Muscle of back (tissue), 3 donors: ENCODE measurements at regions not wholly inside any gene's neighbourhood (a gene's known extent, or its start where the extent isn't known, plus 50 kb on each side); places are given as distances from the start of the nearest gene placed in this dataset.
A peak's percentile ranks its signal among the peaks of the same experiment; 100 is the strongest.
"Not testable (repeated sequence)": the region's sequence is repeated elsewhere in the genome, so short reads cannot be mapped to it uniquely, and the experiment has no call there.

Source experiments
- DNase-seq, 3 donors: peaks; one replicate each; pipeline versions ENCODE4 v3.0.0 to v3.0.0-alpha.2; 2013

- DNase-seq = no peak
These were observed 1927.1 kb upstream of the PCDH7 start for GRCh38 chr4:28792917-28793597.

DNA sequence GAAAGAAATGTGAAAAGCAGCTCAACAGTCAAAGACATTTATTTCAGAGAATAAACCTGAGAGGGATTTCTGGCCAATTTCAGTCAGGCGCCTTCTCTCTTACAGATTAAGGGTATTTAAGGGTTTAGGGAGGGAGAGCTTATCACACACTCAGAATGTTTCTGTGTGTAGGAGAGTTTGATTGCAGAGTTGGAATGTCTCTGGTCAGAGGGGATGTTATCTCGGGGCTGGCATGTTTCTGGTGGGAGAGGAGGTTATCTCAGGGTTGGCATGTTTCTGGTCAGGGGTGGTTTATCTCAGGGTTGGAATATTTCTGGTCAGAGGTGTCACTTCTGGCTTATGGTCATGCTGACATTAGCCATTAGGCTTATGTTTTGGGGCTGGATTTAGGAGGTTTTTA, 1920.5 kb upstream of the PCDH7 start:
- DNase-seq = no peak

GRCh38 chr4:28811025-28811424, 1909.1 kb upstream of the PCDH7 start:
- no peak for DNase-seq

DNA sequence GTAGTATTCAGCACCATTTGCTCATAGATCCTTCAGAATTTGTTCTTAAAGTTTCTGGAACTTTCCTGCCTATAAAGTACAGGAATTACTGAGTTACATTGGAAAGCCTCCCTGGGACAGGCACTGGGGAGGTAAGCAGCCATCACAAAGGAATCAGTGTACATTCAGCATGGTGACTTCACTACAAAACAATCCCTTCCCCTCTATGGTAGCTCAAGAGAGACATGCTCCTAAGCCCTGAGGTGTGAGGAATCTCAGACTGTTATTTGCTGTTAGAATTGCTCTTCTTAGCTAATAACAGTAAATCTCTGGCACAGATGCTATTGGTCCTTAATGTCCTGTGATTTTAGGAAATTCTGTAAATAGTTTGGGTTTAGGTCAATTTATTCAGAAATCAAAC, 1898.0 kb upstream of the PCDH7 start:
- no peak for DNase-seq

DNA sequence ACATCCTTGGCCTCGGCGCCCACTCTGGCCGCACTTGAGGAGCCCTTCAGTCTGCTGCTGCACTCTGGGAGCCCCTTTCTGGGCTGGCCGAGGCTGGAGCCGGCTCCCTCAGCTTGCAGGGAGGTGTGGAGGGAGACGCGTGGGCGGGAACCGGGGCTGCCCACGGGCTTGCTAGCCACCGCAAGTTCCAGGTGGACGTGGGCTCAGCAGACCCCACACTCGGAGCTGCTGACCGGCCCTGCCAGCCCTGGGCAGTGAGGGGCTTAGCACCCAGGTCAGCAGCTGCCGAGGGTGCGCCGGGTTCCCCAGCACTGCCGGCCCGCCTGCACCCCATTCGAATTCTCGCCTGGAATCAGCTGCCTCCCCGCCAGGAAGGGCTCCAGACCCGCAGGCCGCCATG, 1892.3 kb upstream of the PCDH7 start:
- DNase-seq = no peak

- DNase-seq = no peak
These were observed 1888.3 kb upstream of the PCDH7 start for GRCh38 chr4:28831867-28832266.

DNA sequence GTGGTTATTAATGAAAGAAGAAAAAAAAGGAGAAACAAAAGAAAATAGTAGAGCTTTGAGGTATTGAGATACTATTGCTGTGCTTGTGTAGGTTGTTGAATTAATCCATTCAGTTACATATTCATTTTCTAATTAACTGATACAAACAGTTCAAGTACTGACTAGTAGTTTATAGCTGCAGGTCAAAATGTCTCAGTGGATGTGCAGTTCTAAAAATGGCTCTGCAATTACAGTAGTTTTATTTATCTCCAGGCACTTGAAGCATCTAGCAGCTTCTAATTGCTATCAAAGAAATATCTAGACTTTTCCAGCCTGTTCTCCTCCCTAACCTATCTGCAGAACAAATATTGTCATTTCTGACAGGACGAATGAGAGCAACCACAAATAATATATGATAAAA, 1887.7 kb upstream of the PCDH7 start:
- no peak for DNase-seq

DNA sequence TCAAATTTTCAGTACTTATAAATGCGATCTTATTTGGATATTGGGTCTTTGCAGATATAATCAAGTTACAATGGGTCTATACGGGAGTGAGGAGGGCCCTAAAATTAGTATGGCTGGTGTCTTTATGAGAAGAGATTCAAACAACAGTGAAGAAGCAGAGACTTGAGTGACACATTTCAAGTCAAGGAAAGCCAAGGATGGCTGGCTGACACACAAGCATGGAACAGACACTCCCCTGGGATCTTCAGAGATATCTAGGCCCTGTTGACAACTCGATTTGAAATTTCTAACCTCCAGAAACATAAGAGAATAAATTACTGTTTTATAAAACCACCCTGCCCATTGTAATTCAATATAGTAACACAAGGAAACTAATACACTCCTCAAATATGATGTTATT, 1886.0 kb upstream of the PCDH7 start:
- DNase-seq = no peak

- DNase-seq = peak in 2 of 3 donors; percentile 8 to 16
These were observed 1884.7 kb upstream of the PCDH7 start for GRCh38 chr4:28835501-28835900.

DNA sequence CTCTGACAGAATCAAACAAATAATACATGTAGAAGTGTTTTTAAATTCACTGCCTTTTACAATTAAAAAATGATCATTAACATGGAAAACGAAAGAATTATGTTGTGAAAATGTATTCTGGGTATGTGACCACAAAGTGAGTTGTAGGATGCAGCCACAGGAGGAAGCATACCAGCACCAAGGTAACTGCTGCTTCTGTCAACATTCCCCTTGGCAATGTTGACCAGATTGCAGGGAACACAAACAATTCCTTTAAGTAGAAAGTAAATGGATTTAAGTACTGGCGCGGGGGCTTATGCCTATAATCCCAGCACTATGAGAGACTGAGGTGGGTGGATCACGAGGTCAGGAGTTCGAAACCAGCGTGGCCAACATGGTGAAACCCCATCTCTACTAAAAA, 1877.9 kb upstream of the PCDH7 start:
- no peak for DNase-seq

DNA sequence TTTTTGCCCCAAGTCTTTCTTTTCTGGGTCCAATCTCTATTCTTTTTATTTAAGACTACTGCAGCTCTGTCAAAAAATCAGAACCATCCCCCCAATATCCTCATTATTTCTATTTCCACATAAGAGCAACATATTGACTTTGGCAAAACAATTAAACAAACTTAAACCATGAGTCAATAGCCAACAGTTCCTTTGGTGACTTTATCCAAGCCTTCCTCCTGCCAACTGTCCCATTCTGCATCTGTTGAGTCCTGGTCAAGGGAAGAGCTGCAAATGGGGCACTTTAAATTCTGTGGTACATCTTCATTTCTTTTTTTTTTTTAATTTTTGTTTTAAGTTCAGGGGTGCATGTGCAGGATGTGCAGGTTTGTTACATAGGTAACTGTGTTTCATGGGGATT, 1875.0 kb upstream of the PCDH7 start:
- DNase-seq = no peak

- DNase-seq = not testable (repeated sequence)
These were observed 1863.1 kb upstream of the PCDH7 start for GRCh38 chr4:28857028-28857427.

- no peak for DNase-seq
These were observed 1851.3 kb upstream of the PCDH7 start for GRCh38 chr4:28868841-28869240.

- no peak for DNase-seq
These were observed 1841.0 kb upstream of the PCDH7 start for GRCh38 chr4:28879178-28879577.

GRCh38 chr4:28879900-28880299, 1840.3 kb upstream of the PCDH7 start:
- no peak for DNase-seq

GRCh38 chr4:28883211-28883610, 1837.0 kb upstream of the PCDH7 start:
- DNase-seq = no peak

- no peak for DNase-seq
These were observed 1833.2 kb upstream of the PCDH7 start for GRCh38 chr4:28886934-28887333.

- peak; percentile 14 to 55 (median 17) for DNase-seq
These were observed 1829.0 kb upstream of the PCDH7 start for GRCh38 chr4:28890949-28891775.

DNA sequence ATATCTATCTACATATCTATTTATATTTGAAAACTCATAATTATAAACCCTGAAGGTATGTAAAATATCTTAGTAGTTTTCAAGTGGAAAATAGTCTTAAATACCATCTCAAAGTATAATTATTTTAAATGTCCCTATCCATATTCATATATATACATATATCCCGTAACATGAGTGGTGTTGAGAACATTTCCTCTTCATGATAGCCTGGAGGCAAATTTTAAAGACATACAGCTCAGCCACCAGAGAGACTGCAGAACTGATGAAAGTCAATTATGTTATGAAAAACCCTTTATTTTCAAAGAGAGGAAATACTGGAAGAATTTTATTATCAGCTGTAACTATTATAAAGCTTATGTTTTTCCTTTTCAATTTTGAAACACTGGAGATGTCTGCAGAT, 1806.7 kb upstream of the PCDH7 start:
- DNase-seq = no peak

DNA sequence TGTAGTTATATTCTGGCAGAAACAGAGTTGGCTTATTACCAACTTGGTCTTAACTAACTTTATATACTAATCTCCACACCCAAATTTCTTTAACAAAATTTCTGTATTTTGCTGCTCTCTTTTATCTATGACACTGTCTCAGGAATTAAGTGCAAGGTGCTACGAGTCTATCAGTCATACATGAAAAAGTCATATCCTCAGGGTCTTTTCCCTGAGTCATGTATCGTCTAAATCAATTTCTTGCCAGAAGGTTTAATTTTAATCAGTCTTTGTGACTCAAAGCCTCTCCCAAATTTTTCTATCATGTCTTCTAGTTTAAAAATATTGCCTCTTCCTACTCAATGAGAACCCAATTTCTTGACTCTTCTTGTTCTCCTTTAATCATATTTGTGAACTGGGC, 1803.6 kb upstream of the PCDH7 start:
- no peak for DNase-seq

- DNase-seq = no peak
These were observed 1801.3 kb upstream of the PCDH7 start for GRCh38 chr4:28918871-28919270.

DNA sequence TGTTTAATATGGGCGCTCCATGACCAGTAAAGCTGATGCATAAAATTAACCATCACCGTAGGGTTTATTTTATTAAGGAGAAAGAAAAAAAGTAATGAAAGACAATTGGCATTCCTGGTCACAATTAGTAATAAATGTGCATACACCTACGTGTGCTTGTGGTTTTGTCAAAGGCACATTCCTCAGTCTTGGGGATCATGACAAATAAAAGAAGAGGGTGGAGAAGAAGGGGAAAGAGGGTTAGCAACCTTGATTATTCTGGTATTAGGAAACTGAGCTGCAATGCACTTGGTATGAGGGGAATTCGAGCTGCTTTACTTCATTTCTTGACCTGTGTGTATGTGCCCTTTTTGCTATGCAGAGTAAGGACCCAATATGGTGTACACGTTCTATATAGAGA, 1798.3 kb upstream of the PCDH7 start:
- DNase-seq = no peak

DNA sequence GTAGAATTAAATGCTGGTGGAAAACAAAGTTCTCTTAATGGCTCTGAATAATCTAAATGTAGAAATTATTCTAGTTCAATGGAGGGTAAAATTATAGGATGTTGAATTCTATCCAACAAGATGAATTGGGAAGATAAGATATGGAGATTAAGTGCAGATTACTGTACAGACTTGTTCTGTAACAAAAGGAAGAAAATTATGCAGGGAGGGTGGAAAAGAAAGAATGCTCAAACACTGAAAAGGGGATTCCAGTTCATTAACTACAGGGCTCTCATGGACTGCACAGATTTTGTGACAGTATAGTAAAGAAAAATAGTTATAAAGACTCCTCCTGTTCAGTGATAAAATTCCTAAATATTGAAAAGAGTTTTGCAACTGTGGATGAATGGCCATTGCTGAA, 1794.0 kb upstream of the PCDH7 start:
- DNase-seq = no peak

GRCh38 chr4:28942631-28943030, 1777.5 kb upstream of the PCDH7 start:
- no peak for DNase-seq
